K562 (cell line): ENCODE measurements at regions not wholly inside any gene's neighbourhood (a gene's known extent, or its start where the extent isn't known, plus 50 kb on each side); places are given as distances from the start of the nearest gene placed in this dataset.

Source experiments
- CEBPG ChIP-seq, 3 experiments: fragments of 200-800 bp in 1 of 3; sonication (Bioruptor generic) in 1 of 3; sonication (generic) in 1 of 3; formaldehyde crosslinking in 1 of 3; IDR thresholded peaks in 2 of 3; conservative IDR thresholded peaks in 1 of 3; 2 replicates each; pipeline versions ENCODE4 v1.6.1 to v1.8.0; 2016 to 2022; ENCODE audit warnings: missing compliant biosample characterization in 2 of 3, missing genetic modification characterization in 2 of 3, mild to moderate bottlenecking in 1 of 3, missing genetic modification reagents in 1 of 3
- CEBPZ ChIP-seq: fragments of 150-350 bp; IDR thresholded peaks from 2 replicates; pipeline ENCODE4 v1.6.1; 2014; ENCODE audit warnings: low read depth, mild to moderate bottlenecking, low read length, borderline replicate concordance
- E4F1 ChIP-seq: fragments of 250-450 bp; sonication (Bioruptor Pico); IDR thresholded peaks from 2 replicates; pipeline ENCODE4 v1.5.0; 2021; ENCODE audit warnings: mild to moderate bottlenecking, borderline replicate concordance
- EP300 ChIP-seq: IDR thresholded peaks from 2 replicates; pipeline ENCODE4 v1.6.1; 2012; ENCODE audit warnings: low read length, improper control_type of control experiment
- MEF2D ChIP-seq: conservative IDR thresholded peaks from 2 replicates; pipeline ENCODE4 v1.6.1; 2016; ENCODE audit warnings: low read depth, missing genetic modification characterization, missing compliant biosample characterization
- SNRNP70 ChIP-seq: fragments of 200-400 bp; formaldehyde crosslinking; optimal IDR thresholded peaks from 2 replicates; pipeline ENCODE3; 2017; ENCODE audit warnings: low read depth, low read length
- TF ChIP-seq, protein P1 (sequence below): sonication (generic); formaldehyde crosslinking; IDR thresholded peaks from 2 replicates; pipeline ENCODE4 v1.8.0; 2022; ENCODE audit warnings: mild to moderate bottlenecking, missing genetic modification reagents
- TF ChIP-seq, protein P2 (sequence below): sonication (generic); formaldehyde crosslinking; IDR thresholded peaks from 2 replicates; pipeline ENCODE4 v1.8.0; 2022; ENCODE audit warnings: mild to moderate bottlenecking, missing genetic modification reagents

- TF ChIP-seq, protein P1, sequence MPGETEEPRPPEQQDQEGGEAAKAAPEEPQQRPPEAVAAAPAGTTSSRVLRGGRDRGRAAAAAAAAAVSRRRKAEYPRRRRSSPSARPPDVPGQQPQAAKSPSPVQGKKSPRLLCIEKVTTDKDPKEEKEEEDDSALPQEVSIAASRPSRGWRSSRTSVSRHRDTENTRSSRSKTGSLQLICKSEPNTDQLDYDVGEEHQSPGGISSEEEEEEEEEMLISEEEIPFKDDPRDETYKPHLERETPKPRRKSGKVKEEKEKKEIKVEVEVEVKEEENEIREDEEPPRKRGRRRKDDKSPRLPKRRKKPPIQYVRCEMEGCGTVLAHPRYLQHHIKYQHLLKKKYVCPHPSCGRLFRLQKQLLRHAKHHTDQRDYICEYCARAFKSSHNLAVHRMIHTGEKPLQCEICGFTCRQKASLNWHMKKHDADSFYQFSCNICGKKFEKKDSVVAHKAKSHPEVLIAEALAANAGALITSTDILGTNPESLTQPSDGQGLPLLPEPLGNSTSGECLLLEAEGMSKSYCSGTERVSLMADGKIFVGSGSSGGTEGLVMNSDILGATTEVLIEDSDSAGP (CRISPR knock-in tag) = no peak
- no peak for TF ChIP-seq SNRNP70
- no peak for TF ChIP-seq E4F1 (CRISPR knock-in tag)
- TF ChIP-seq CEBPZ = no peak
- TF ChIP-seq MEF2D (tag) = no peak
- TF ChIP-seq EP300 = no peak
- TF ChIP-seq, protein P2, sequence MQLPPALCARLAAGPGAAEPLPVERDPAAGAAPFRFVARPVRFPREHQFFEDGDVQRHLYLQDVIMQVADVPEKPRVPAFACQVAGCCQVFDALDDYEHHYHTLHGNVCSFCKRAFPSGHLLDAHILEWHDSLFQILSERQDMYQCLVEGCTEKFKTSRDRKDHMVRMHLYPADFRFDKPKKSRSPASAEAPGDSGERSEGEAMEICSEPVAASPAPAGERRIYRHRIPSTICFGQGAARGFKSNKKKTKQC (CRISPR knock-in tag) = no peak
- TF ChIP-seq CEBPG (CRISPR knock-in tag; IDR thresholded peaks at IDR 0.05) = no peak
- TF ChIP-seq CEBPG (tag; conservative IDR thresholded peaks at IDR 0.05 in 1 of 2, IDR thresholded peaks at IDR 0.05 in 1 of 2) = no peak
- TF ChIP-seq, all 486 proteins: peak for 0
These were observed 392.7 kb upstream of the NFE2L3 start (continued) for GRCh38 chr7:25759286-25759685.
